Stomach (tissue), 8 donors: ENCODE measurements at regions not wholly inside any gene's neighbourhood (a gene's known extent, or its start where the extent isn't known, plus 50 kb on each side); places are given as distances from the start of the nearest gene placed in this dataset.

Experiments
- DNase-seq, 2 donors: peaks; one replicate each; pipeline versions ENCODE4 v3.0.0 to v3.0.0-alpha.2; 2013 to 2019
- H3K27ac ChIP-seq, 5 donors: fragments of 200-600 bp in 4 of 5; sonication (generic) in 4 of 5; one replicate each; pipeline ENCODE4 v1.5.1; 2013 to 2019; ENCODE audit warnings: mild to moderate bottlenecking in 1 of 5, moderate library complexity in 1 of 5
- H3K27me3 ChIP-seq, 3 donors: fragments of 200-600 bp; sonication (generic); one replicate each; pipeline ENCODE4 v1.5.1; 2017 to 2019; ENCODE audit warnings: mixed run types in 1 of 3
- H3K36me3 ChIP-seq, 4 donors: fragments of 200-600 bp; sonication (generic); 1 replicate in 3 of 4; 2 replicates in 1 of 4; pipeline ENCODE4 v1.5.1; 2016 to 2019
- H3K4me1 ChIP-seq, 4 donors: fragments of 200-600 bp; sonication (generic); one replicate each; pipeline ENCODE4 v1.5.1; 2016 to 2019
- H3K4me3 ChIP-seq, 4 donors: fragments of 200-600 bp; sonication (generic) in 3 of 4; one replicate each; pipeline ENCODE4 v1.5.1; 2016 to 2019; ENCODE audit warnings: mild to moderate bottlenecking in 1 of 4
- H3K9me3 ChIP-seq, 4 donors: fragments of 200-600 bp; sonication (generic); one replicate each; pipeline ENCODE4 v1.5.1; 2016 to 2019
- EP300 ChIP-seq: sonication (generic); formaldehyde crosslinking; IDR thresholded peaks from one replicate; pipeline ENCODE4 v1.6.1; 2017; ENCODE audit warnings: antibody characterized with exemption
- POLR2A ChIP-seq, 4 donors: fragments of 450-650 bp; IDR thresholded peaks; one replicate each; pipeline ENCODE4 v1.6.1; 2016; ENCODE audit warnings: antibody characterized with exemption in 4 of 4, control low read depth in 2 of 4, mild to moderate bottlenecking in 1 of 4, moderate library complexity in 1 of 4
- POLR2AphosphoS5 ChIP-seq, 3 donors: sonication (generic); formaldehyde crosslinking; IDR thresholded peaks; one replicate each; pipeline ENCODE4 v1.6.1; 2016; ENCODE audit warnings: antibody characterized with exemption in 3 of 3
- WGBS, 5 donors: extraction: QIAGEN DNeasy Blood & Tissue Kit in 3 of 5; methylation state at CpG; one replicate each; pipeline versions ENCODE4 v1.1.5 to v1.1.7; 2013 to 2018; 5-methylcytosine and 5-hydroxymethylcytosine counted together
- intact Hi-C: fragments of 100-400 bp; cut with DNase I; formaldehyde crosslinking; loops from one replicate; pipeline ENCODE4 v1.15.1; 2023; ENCODE audit warnings: low total_unique reads
- TF ChIP-seq, protein P1 (sequence below), 7 experiments: fragments of 450-650 bp in 4 of 7; fragments of 200-600 bp in 3 of 7; sonication (generic) in 3 of 7; IDR thresholded peaks; one replicate each; pipeline ENCODE4 v1.5.1; 2016 to 2019; ENCODE audit warnings: antibody characterized with exemption in 7 of 7, control low read depth in 2 of 7, mild to moderate bottlenecking in 1 of 7
- donor health status: healthy with polysubstance abuse.
- donor health status: Bipolar disorder and iron deficiency.
- donor health status: healthy.

- intact Hi-C loops = no loop called here
- Histone ChIP-seq H3K36me3 (no peaks in the 10 kb centered on the region), H3K27me3 (no peaks in the 10 kb centered on the region), H3K4me1 (no peaks in the 10 kb centered on the region), H3K9me3 (no peaks in the 10 kb centered on the region), H3K4me3 (no peak overlapping the region), H3K27ac (no peak overlapping the region)
- DNase-seq = no peak
- WGBS, 5 donors = 85 to 88% (median 87%) methylated on average over 1 of the region's 1 CpG
- TF ChIP-seq POLR2A (IDR thresholded peaks at IDR 0.05) = no peak
- no peak for TF ChIP-seq POLR2AphosphoS5 (IDR thresholded peaks at IDR 0.05)
- no peak for TF ChIP-seq EP300
- TF ChIP-seq, protein P1, sequence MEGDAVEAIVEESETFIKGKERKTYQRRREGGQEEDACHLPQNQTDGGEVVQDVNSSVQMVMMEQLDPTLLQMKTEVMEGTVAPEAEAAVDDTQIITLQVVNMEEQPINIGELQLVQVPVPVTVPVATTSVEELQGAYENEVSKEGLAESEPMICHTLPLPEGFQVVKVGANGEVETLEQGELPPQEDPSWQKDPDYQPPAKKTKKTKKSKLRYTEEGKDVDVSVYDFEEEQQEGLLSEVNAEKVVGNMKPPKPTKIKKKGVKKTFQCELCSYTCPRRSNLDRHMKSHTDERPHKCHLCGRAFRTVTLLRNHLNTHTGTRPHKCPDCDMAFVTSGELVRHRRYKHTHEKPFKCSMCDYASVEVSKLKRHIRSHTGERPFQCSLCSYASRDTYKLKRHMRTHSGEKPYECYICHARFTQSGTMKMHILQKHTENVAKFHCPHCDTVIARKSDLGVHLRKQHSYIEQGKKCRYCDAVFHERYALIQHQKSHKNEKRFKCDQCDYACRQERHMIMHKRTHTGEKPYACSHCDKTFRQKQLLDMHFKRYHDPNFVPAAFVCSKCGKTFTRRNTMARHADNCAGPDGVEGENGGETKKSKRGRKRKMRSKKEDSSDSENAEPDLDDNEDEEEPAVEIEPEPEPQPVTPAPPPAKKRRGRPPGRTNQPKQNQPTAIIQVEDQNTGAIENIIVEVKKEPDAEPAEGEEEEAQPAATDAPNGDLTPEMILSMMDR (IDR thresholded peaks at IDR 0.05) = no peak
Observed at GRCh38 chr2:52956766-52957165, 810.8 kb upstream of the CHAC2 start.

DNA sequence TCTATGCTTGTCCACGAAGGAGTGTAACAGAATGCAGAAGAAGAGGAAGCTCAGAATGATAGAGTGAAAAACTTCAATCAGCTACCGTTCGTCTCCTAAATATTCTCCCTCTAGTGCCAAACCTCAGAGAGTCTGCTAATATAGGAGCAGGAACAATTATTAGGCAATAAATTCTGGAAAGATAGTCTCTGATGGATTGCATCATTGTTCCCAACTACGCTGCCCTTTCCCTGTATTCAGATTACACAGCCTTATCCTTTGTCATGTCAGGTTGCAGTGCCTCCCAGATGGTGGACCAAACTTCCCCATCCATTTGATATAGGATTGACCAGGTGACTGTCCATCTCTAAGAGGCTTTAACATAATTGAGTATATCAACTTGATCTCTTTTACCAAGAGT is 811.5 kb upstream of the CHAC2 start:
- H3K4me3 ChIP-seq = no peak overlapping the region
- WGBS, 5 donors = 74 to 85% (median 84%) methylated on average over 4 of the region's 4 CpGs
- TF ChIP-seq EP300 (no peak), POLR2AphosphoS5 (IDR thresholded peaks at IDR 0.05) (no peak), POLR2A (IDR thresholded peaks at IDR 0.05) (no peak)
- TF ChIP-seq, protein P1 (IDR thresholded peaks at IDR 0.05) = no peak
- H3K9me3 ChIP-seq = no peaks in the 10 kb centered on the region
- no peaks in the 10 kb centered on the region for H3K27me3 ChIP-seq
- intact Hi-C loops = no loop called here
- DNase-seq = no peak
- H3K27ac ChIP-seq = no peak overlapping the region
- H3K4me1 ChIP-seq = no peaks in the 10 kb centered on the region
- no peaks in the 10 kb centered on the region for H3K36me3 ChIP-seq

DNA sequence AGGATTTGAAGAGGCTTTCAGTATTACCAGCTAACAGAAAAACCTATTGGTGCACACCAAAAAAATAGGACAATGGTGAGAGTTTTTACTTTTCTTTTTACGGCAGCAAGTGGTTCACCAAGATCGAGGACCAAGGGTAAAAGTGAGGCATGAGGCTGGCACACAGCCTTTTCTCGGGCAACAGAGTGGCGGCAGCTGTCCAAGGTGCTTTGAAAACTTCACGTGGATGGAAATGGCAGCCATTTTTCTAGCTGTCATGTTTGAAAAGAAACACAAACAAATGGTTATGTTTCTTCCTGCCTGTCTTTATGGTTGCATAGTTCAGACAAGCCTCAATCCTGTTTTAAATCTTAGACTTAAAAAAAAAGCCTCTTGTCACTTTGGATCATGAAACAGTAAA is 812.5 kb upstream of the CHAC2 start:
- TF ChIP-seq POLR2A (IDR thresholded peaks at IDR 0.05) = no peak
- no peak for TF ChIP-seq EP300
- no peak for TF ChIP-seq POLR2AphosphoS5 (IDR thresholded peaks at IDR 0.05)
- TF ChIP-seq, protein P1 (IDR thresholded peaks at IDR 0.05) = no peak
- whole genome bisulfite sequencing, 5 donors = 61 to 67% (median 65%) methylated on average over 5 of the region's 5 CpGs
- Histone ChIP-seq H3K36me3 (no peaks in the 10 kb centered on the region), H3K4me1 (no peaks in the 10 kb centered on the region), H3K9me3 (no peaks in the 10 kb centered on the region), H3K4me3 (no peak overlapping the region), H3K27ac (no peak overlapping the region), H3K27me3 (no peaks in the 10 kb centered on the region)
- intact Hi-C loops = no loop called here
- no peak for DNase-seq

GRCh38 chr2:52940101-52940500 is 827.5 kb upstream of the CHAC2 start:
- no peak overlapping the region for H3K4me3 ChIP-seq
- 88 to 97% (median 93%) methylated on average over 2 of the region's 2 CpGs for whole genome bisulfite sequencing, 5 donors
- intact Hi-C loops = no loop called here

More at GRCh38 chr2:52940101-52940500, 827.5 kb upstream of the CHAC2 start:
- TF ChIP-seq EP300 (no peak), POLR2AphosphoS5 (IDR thresholded peaks at IDR 0.05) (no peak), POLR2A (IDR thresholded peaks at IDR 0.05) (no peak)
- TF ChIP-seq, protein P1 (IDR thresholded peaks at IDR 0.05) = no peak
- Histone ChIP-seq H3K27ac (no peak overlapping the region), H3K4me1 (no peaks in the 10 kb centered on the region), H3K36me3 (no peaks in the 10 kb centered on the region), H3K27me3 (no peaks in the 10 kb centered on the region), H3K9me3 (no peaks in the 10 kb centered on the region)
- DNase-seq = no peak
